Neural cell (in vitro differentiated cells): ENCODE measurements at regions not wholly inside any gene's neighbourhood (a gene's known extent, or its start where the extent isn't known, plus 50 kb on each side); places are given as distances from the start of the nearest gene placed in this dataset.

Experiments used
- H2AFZ ChIP-seq: fragments of 200-600, 300-800 bp; sonication (generic), shearing (Covaris generic); 2 replicates; pipeline ENCODE4 v1.6.0; 2014; ENCODE audit warnings: low read depth, mild to moderate bottlenecking, antibody characterized with exemption, low read length, moderate library complexity
- H3F3A ChIP-seq: fragments of 200-600 bp; shearing (Covaris generic); 2 replicates; pipeline ENCODE4 v1.6.1; 2016; ENCODE audit warnings: mild to moderate bottlenecking, moderate library complexity, mixed read lengths, antibody characterized with exemption, low read length; ENCODE audit not compliant: insufficient read depth, poor library complexity, severe bottlenecking
- H3K27ac ChIP-seq: fragments of 200-600, 300-800 bp; sonication (generic), shearing (Covaris generic); 2 replicates; pipeline ENCODE4 v1.5.1; 2014; ENCODE audit warnings: mild to moderate bottlenecking, low read length, moderate library complexity
- H3K27me3 ChIP-seq: fragments of 300-800, 200-600 bp; sonication (generic), shearing (Covaris generic); 2 replicates; pipeline ENCODE4 v1.6.0; 2014; ENCODE audit warnings: mild to moderate bottlenecking, low read depth, low read length, moderate library complexity; ENCODE audit not compliant: insufficient read depth
- H3K36me3 ChIP-seq: fragments of 300-800, 200-600 bp; sonication (generic), shearing (Covaris generic); 2 replicates; pipeline ENCODE4 v1.5.1; 2014; ENCODE audit warnings: mild to moderate bottlenecking, antibody characterized with exemption, low read length, moderate library complexity; ENCODE audit not compliant: insufficient read depth
- H3K4me2 ChIP-seq: fragments of 300-800, 200-600 bp; sonication (generic), shearing (Covaris generic); 2 replicates; pipeline ENCODE4 v1.6.0; 2014; ENCODE audit warnings: mild to moderate bottlenecking, low read length
- H3K4me3 ChIP-seq: fragments of 300-800, 200-600 bp; sonication (generic), shearing (Covaris generic); 2 replicates; pipeline ENCODE4 v1.5.1; 2014; ENCODE audit warnings: mild to moderate bottlenecking, low read length, moderate library complexity
- H3K79me2 ChIP-seq: fragments of 200-600 bp; shearing (Covaris generic); replicated peaks from 2 replicates; pipeline ENCODE4 v1.6.0; 2014; ENCODE audit warnings: mild to moderate bottlenecking, low read length, moderate library complexity; ENCODE audit not compliant: insufficient read depth
- H3K9ac ChIP-seq: fragments of 300-800, 200-600 bp; sonication (generic), shearing (Covaris generic); 2 replicates; pipeline ENCODE4 v1.6.1; 2016; ENCODE audit warnings: mild to moderate bottlenecking, low read length, mixed read lengths
- H3K9me2 ChIP-seq: fragments of 200-600 bp; shearing (Covaris generic); 2 replicates; pipeline ENCODE4 v1.6.1; 2016; ENCODE audit warnings: mild to moderate bottlenecking, low read length, mixed read lengths; ENCODE audit not compliant: insufficient read depth
- H3K9me3 ChIP-seq: fragments of 200-600, 300-800 bp; sonication (generic), shearing (Covaris generic); 2 replicates; pipeline ENCODE4 v1.6.1; 2016; ENCODE audit warnings: mild to moderate bottlenecking, mixed run types, low read length, moderate library complexity, mixed read lengths
- H4K20me1 ChIP-seq: fragments of 200-600 bp; shearing (Covaris generic); 2 replicates; pipeline ENCODE4 v1.6.1; 2016; ENCODE audit warnings: mild to moderate bottlenecking, mixed run types; ENCODE audit not compliant: insufficient read depth
- CTCF ChIP-seq: fragments of 450-650 bp; IDR thresholded peaks from 2 replicates; pipeline ENCODE4 v1.5.1; 2014; ENCODE audit warnings: antibody characterized with exemption, mild to moderate bottlenecking, moderate library complexity; ENCODE audit not compliant: poor library complexity, severe bottlenecking
- EP300 ChIP-seq: fragments of 450-650 bp; conservative IDR thresholded peaks from 2 replicates; pipeline ENCODE4 v1.6.1; 2014; ENCODE audit warnings: antibody characterized with exemption, mild to moderate bottlenecking, moderate library complexity; ENCODE audit not compliant: poor library complexity, severe bottlenecking
- EZH2 ChIP-seq: fragments of 200-600, 300-800 bp; shearing (Covaris generic), sonication (generic); IDR thresholded peaks from 2 replicates; pipeline ENCODE4 v1.6.1; 2014; ENCODE audit warnings: antibody characterized with exemption, low read length, borderline replicate concordance, mild to moderate bottlenecking; ENCODE audit not compliant: insufficient read depth, poor library complexity, severe bottlenecking
- MXI1 ChIP-seq: fragments of 450-650 bp; conservative IDR thresholded peaks from 2 replicates; pipeline ENCODE4 v1.6.1; 2014; ENCODE audit warnings: antibody characterized with exemption, mild to moderate bottlenecking; ENCODE audit not compliant: poor library complexity, severe bottlenecking
- POLR2AphosphoS5 ChIP-seq: IDR thresholded peaks from 2 replicates; pipeline ENCODE4 v1.6.1; 2012
- RAD21 ChIP-seq: fragments of 450-650 bp; conservative IDR thresholded peaks from 2 replicates; pipeline ENCODE4 v1.6.1; 2014; ENCODE audit warnings: antibody characterized with exemption, mild to moderate bottlenecking, moderate library complexity
- REST ChIP-seq: IDR thresholded peaks from 2 replicates; pipeline ENCODE4 v1.6.1; 2012; ENCODE audit warnings: borderline replicate concordance
- SMC3 ChIP-seq: fragments of 450-650 bp; conservative IDR thresholded peaks from 2 replicates; pipeline ENCODE4 v1.6.1; 2014; ENCODE audit warnings: antibody characterized with exemption, mild to moderate bottlenecking, moderate library complexity; ENCODE audit not compliant: poor library complexity
- TAF1 ChIP-seq: IDR thresholded peaks from 2 replicates; pipeline ENCODE4 v1.6.1; 2012; ENCODE audit warnings: low read depth

- Histone ChIP-seq H3K4me3 (no peak overlapping the region), H3K9me3 (no peaks in the 10 kb centered on the region), H3K79me2 (no peaks in the 10 kb centered on the region), H3K9me2 (no peaks in the 10 kb centered on the region), H3K9ac (no peak overlapping the region), H3K27ac (no peak overlapping the region), H3K36me3 (no peaks in the 10 kb centered on the region), H4K20me1 (no peaks in the 10 kb centered on the region), H3K4me2 (no peak overlapping the region), H3K27me3 (no peaks in the 10 kb centered on the region), H2AFZ (no peak overlapping the region), H3F3A (no peaks in the 10 kb centered on the region)
- TF ChIP-seq EZH2 (no peak), POLR2AphosphoS5 (no peak), TAF1 (no peak)
Measured at GRCh38 chr13:40352380-40352778, 314.1 kb downstream of the FOXO1 start.

- Histone ChIP-seq H3K9ac (no peak overlapping the region), H2AFZ (no peak overlapping the region), H3K4me3 (no peak overlapping the region), H4K20me1 (no peaks in the 10 kb centered on the region), H3F3A (no peaks in the 10 kb centered on the region), H3K9me3 (no peaks in the 10 kb centered on the region), H3K36me3 (no peaks in the 10 kb centered on the region), H3K27me3 (no peaks in the 10 kb centered on the region), H3K9me2 (no peaks in the 10 kb centered on the region), H3K27ac (no peak overlapping the region), H3K4me2 (no peak overlapping the region), H3K79me2 (no peaks in the 10 kb centered on the region)
- TF ChIP-seq MXI1: no peak
- TF ChIP-seq POLR2AphosphoS5: no peak
- no peak for TF ChIP-seq EP300
- TF ChIP-seq REST: no peak
- TF ChIP-seq RAD21: no peak
Measured at GRCh38 chr13:40352802-40353562, 313.5 kb downstream of the FOXO1 start.

GRCh38 chr13:40355126-40355724 is 311.2 kb downstream of the FOXO1 start:
- Histone ChIP-seq H3K27me3 (no peaks in the 10 kb centered on the region), H3K4me3 (no peak overlapping the region), H2AFZ (no peak overlapping the region), H3K36me3 (no peaks in the 10 kb centered on the region), H3F3A (no peaks in the 10 kb centered on the region), H3K4me2 (no peak overlapping the region), H3K79me2 (no peaks in the 10 kb centered on the region), H4K20me1 (no peaks in the 10 kb centered on the region), H3K9ac (no peak overlapping the region), H3K27ac (no peak overlapping the region), H3K9me2 (no peaks in the 10 kb centered on the region), H3K9me3 (no peaks in the 10 kb centered on the region)
- TF ChIP-seq REST (no peak), TAF1 (no peak), EP300 (no peak), SMC3 (no peak), MXI1 (no peak), POLR2AphosphoS5 (no peak), RAD21 (no peak), EZH2 (no peak), CTCF (no peak)
